ENCODE measurements at regions not wholly inside any gene's neighbourhood (a gene's known extent, or its start where the extent isn't known, plus 50 kb on each side); places are given as distances from the start of the nearest gene placed in this dataset.

GRCh38 chr2:16745466-16745865 lies 79.8 kb upstream of the CYRIA start:
- TF ChIP-seq CTCF (IDR thresholded peaks at IDR 0.05; ENCODE audit: poor library complexity): no peak
- TF ChIP-seq EZH2 (IDR thresholded peaks at IDR 0.05; ENCODE audit: borderline replicate concordance): no peak
- TF ChIP-seq EZH2phosphoT487 (IDR thresholded peaks at IDR 0.05; ENCODE audit: low read depth, severe bottlenecking, unreplicated experiment): no peak

Data from hepatocyte (in vitro differentiated cells).